Gastroesophageal sphincter (tissue), 3 donors: ENCODE measurements at regions not wholly inside any gene's neighbourhood (a gene's known extent, or its start where the extent isn't known, plus 50 kb on each side); places are given as distances from the start of the nearest gene placed in this dataset.

ENCODE experiments used
- EP300 ChIP-seq: sonication (generic); formaldehyde crosslinking; IDR thresholded peaks from one replicate; pipeline ENCODE4 v1.6.1; 2017; ENCODE audit warnings: antibody characterized with exemption, mild to moderate bottlenecking
- POLR2A ChIP-seq, 2 donors: fragments of 450-650 bp; IDR thresholded peaks; one replicate each; pipeline ENCODE4 v1.6.1; 2017; ENCODE audit warnings: antibody characterized with exemption in 2 of 2, mild to moderate bottlenecking in 2 of 2, moderate library complexity in 1 of 2
- POLR2AphosphoS5 ChIP-seq: sonication (generic); formaldehyde crosslinking; IDR thresholded peaks from one replicate; pipeline ENCODE4 v1.6.1; 2017; ENCODE audit warnings: antibody characterized with exemption
- TF ChIP-seq, protein P1 (sequence below), 4 experiments: fragments of 200-600 bp in 2 of 4; fragments of 450-650 bp in 2 of 4; sonication (generic) in 1 of 4; IDR thresholded peaks; one replicate each; pipeline ENCODE4 v1.5.1; 2017 to 2019; ENCODE audit warnings: antibody characterized with exemption in 4 of 4, mild to moderate bottlenecking in 2 of 4, moderate library complexity in 2 of 4

DNA sequence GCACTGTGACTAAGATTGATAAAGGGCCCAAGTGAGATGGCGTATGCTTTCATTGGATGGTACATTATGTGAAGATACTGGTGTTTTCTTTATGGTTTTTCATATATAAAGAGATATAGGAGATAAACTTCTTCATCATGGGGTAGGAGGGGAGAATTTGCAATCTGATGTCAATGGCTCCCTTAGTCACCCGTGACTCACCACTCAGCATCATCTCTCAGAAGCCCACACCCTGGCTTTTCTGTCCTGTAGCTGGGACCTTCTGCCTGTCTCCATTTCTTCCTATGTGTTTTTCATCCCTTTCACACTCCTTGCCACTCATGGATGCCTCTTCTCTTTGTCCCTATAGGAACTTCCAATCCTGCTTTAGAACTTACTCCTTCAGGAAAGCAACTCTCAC, 114.3 kb upstream of the SEMA6D start:
- TF ChIP-seq, protein P1, sequence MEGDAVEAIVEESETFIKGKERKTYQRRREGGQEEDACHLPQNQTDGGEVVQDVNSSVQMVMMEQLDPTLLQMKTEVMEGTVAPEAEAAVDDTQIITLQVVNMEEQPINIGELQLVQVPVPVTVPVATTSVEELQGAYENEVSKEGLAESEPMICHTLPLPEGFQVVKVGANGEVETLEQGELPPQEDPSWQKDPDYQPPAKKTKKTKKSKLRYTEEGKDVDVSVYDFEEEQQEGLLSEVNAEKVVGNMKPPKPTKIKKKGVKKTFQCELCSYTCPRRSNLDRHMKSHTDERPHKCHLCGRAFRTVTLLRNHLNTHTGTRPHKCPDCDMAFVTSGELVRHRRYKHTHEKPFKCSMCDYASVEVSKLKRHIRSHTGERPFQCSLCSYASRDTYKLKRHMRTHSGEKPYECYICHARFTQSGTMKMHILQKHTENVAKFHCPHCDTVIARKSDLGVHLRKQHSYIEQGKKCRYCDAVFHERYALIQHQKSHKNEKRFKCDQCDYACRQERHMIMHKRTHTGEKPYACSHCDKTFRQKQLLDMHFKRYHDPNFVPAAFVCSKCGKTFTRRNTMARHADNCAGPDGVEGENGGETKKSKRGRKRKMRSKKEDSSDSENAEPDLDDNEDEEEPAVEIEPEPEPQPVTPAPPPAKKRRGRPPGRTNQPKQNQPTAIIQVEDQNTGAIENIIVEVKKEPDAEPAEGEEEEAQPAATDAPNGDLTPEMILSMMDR (IDR thresholded peaks at IDR 0.05) = no peak
- no peak for TF ChIP-seq POLR2A (IDR thresholded peaks at IDR 0.05)
- no peak for TF ChIP-seq POLR2AphosphoS5
- TF ChIP-seq EP300 = no peak
